ENCODE measurements at regions not wholly inside any gene's neighbourhood (a gene's known extent, or its start where the extent isn't known, plus 50 kb on each side); places are given as distances from the start of the nearest gene placed in this dataset.

- TF ChIP-seq CTCF (IDR thresholded peaks at IDR 0.05) = no peak
- no peak for TF ChIP-seq POLR2AphosphoS5 (IDR thresholded peaks at IDR 0.05)
These were observed 111.6 kb upstream of the EEF1E1 start for GRCh38 chr6:8213995-8214394.
